HCT116 (cell line): ENCODE measurements at regions not wholly inside any gene's neighbourhood (a gene's known extent, or its start where the extent isn't known, plus 50 kb on each side); places are given as distances from the start of the nearest gene placed in this dataset.

Experiments used
- ATAC-seq: fragments of 200-7000 bp; cut with Tn5 transposase; 2 replicates; pipeline ENCODE4 v1.9.1; 2020; ENCODE audit warnings: mild to moderate bottlenecking, moderate library complexity
- BruUV-seq: library from RNA; stranded (reverse); fragments of 400-500 nt; replicated peaks from 2 replicates; lab custom pipeline; 2021; lab: Mats Ljungman, UMichigan
- CTCF ChIA-PET: fragments of 300-600 bp; sonication (Branson Sonifier 250); formaldehyde crosslinking; loops from one replicate; lab custom pipeline; 2021; ENCODE audit warnings: antibody characterized with exemption; lab: Charles Lee
- POLR2A ChIA-PET: fragments of 300-600, 350-600 bp; sonication (Branson Sonifier 250); formaldehyde crosslinking; loops from one replicate; lab custom pipeline; 2021; ENCODE audit warnings: antibody characterized with exemption; lab: Charles Lee
- RAD21 ChIA-PET, 2 experiments: fragments of 300-600 bp; sonication (Branson Sonifier 250); formaldehyde crosslinking; loops; one replicate each; lab custom pipeline; 2023; ENCODE audit warnings: low total read pairs in 2 of 2; ENCODE audit not compliant: uncharacterized antibody in 2 of 2, unreplicated experiment in 2 of 2, low non-redundant PET in 1 of 2; lab: Charles Lee
- DNase-seq: peaks from one replicate; pipeline ENCODE4 v3.0.0-alpha.2; 2010; ENCODE audit warnings: low read depth, low spot score
- H2AFZ ChIP-seq: fragments of 200-600 bp; shearing (Covaris generic), sonication (generic); 2 replicates; pipeline ENCODE4 v1.6.1; 2017; ENCODE audit warnings: low read depth, mixed run types, mixed read lengths, antibody characterized with exemption, low read length; ENCODE audit not compliant: poor library complexity, severe bottlenecking
- H3K27ac ChIP-seq: 2 replicates; pipeline ENCODE4 v1.5.1; 2012; ENCODE audit warnings: low read depth, low read length
- H3K27me3 ChIP-seq: fragments of 200-600 bp; sonication (generic); 2 replicates; pipeline ENCODE4 v1.6.1; 2016; ENCODE audit warnings: mixed run types, low read length, mixed read lengths; ENCODE audit not compliant: insufficient read depth
- H3K36me3 ChIP-seq, 2 experiments: fragments of 200-500 bp in 1 of 2; fragments of 200-600 bp in 1 of 2; sonication (Bioruptor generic) in 1 of 2; sonication (generic) in 1 of 2; 2 replicates each; pipeline versions ENCODE4 v1.5.1 to v1.6.1; 2014 to 2016; ENCODE audit warnings: low read length in 2 of 2, inconsistent platforms in 1 of 2, mixed read lengths in 1 of 2, mixed run types in 1 of 2; ENCODE audit not compliant: insufficient read depth in 2 of 2, control insufficient read depth in 1 of 2
- H3K4me1 ChIP-seq, 2 experiments: fragments of 200-600 bp in 1 of 2; sonication (generic) in 1 of 2; 2 replicates each; pipeline versions ENCODE4 v1.5.1 to v1.6.1; 2012 to 2017; ENCODE audit warnings: low read length in 2 of 2, inconsistent platforms in 1 of 2, mild to moderate bottlenecking in 1 of 2, mixed read lengths in 1 of 2, mixed run types in 1 of 2, moderate library complexity in 1 of 2; ENCODE audit not compliant: insufficient read depth in 2 of 2, control insufficient read depth in 1 of 2
- H3K4me2 ChIP-seq: fragments of 200-600 bp; sonication (generic); 2 replicates; pipeline ENCODE4 v1.6.1; 2017; ENCODE audit warnings: mixed run types, low read length, mixed read lengths
- H3K4me3 ChIP-seq, 2 experiments: fragments of 200-600 bp in 1 of 2; sonication (generic) in 1 of 2; replicated peaks in 1 of 2; 2 replicates each; pipeline ENCODE4 v1.5.1; 2011 to 2016; ENCODE audit warnings: low read length in 2 of 2, control low read depth in 1 of 2, low read depth in 1 of 2, mild to moderate bottlenecking in 1 of 2, mixed read lengths in 1 of 2, mixed run types in 1 of 2
- H3K79me2 ChIP-seq: fragments of 200-600 bp; sonication (generic); 2 replicates; pipeline ENCODE4 v1.6.1; 2017; ENCODE audit warnings: mild to moderate bottlenecking, mixed run types, low read length, moderate library complexity, mixed read lengths; ENCODE audit not compliant: insufficient read depth
- H3K9ac ChIP-seq: fragments of 200-600 bp; sonication (generic); 2 replicates; pipeline ENCODE4 v1.6.1; 2016; ENCODE audit warnings: low read length, mixed read lengths
- H3K9me2 ChIP-seq: fragments of 200-600 bp; sonication (generic), shearing (Covaris generic); 2 replicates; pipeline ENCODE4 v1.6.1; 2017; ENCODE audit warnings: mixed run types, mild to moderate bottlenecking, moderate library complexity; ENCODE audit not compliant: insufficient read depth
- H3K9me3 ChIP-seq, 2 experiments: fragments of 200-500 bp in 1 of 2; fragments of 200-600 bp in 1 of 2; sonication (Bioruptor generic) in 1 of 2; sonication (generic) in 1 of 2; 2 replicates each; pipeline ENCODE4 v1.6.1; 2014 to 2017; ENCODE audit warnings: low read length in 2 of 2, mixed read lengths in 2 of 2, inconsistent platforms in 1 of 2, low read depth in 1 of 2, mild to moderate bottlenecking in 1 of 2, mixed run types in 1 of 2, moderate library complexity in 1 of 2; ENCODE audit not compliant: control insufficient read depth in 1 of 2, insufficient read depth in 1 of 2
- H4K20me1 ChIP-seq: fragments of 200-600 bp; sonication (generic), shearing (Covaris generic); 2 replicates; pipeline ENCODE4 v1.6.1; 2017; ENCODE audit warnings: mixed run types, mild to moderate bottlenecking, moderate library complexity; ENCODE audit not compliant: insufficient read depth
- CBX3 ChIP-seq: IDR thresholded peaks from 2 replicates; pipeline ENCODE4 v1.6.1; 2012; ENCODE audit warnings: low read depth
- CEBPB ChIP-seq: IDR thresholded peaks from 2 replicates; pipeline ENCODE4 v1.6.1; 2012; ENCODE audit warnings: low read depth
- EGR1 ChIP-seq: IDR thresholded peaks from 2 replicates; pipeline ENCODE4 v1.6.1; 2012; ENCODE audit warnings: low read depth
- ELF1 ChIP-seq: IDR thresholded peaks from 2 replicates; pipeline ENCODE4 v1.6.1; 2012; ENCODE audit warnings: low read depth, borderline replicate concordance
- EZH2 ChIP-seq: fragments of 200-600 bp; sonication (generic); IDR thresholded peaks from 2 replicates; pipeline ENCODE4 v1.6.1; 2017; ENCODE audit warnings: antibody characterized with exemption, mixed run types
- FOSL1 ChIP-seq: IDR thresholded peaks from 2 replicates; pipeline ENCODE4 v1.6.1; 2012; ENCODE audit warnings: low read depth
- JUND ChIP-seq: IDR thresholded peaks from 2 replicates; pipeline ENCODE4 v1.6.1; 2012
- POLR2A ChIP-seq: IDR thresholded peaks from 2 replicates; pipeline ENCODE4 v1.7.0; 2011; ENCODE audit warnings: borderline replicate concordance; ENCODE audit not compliant: insufficient read depth, insufficient read length; ENCODE audit errors: extremely low read depth
- POLR2AphosphoS5 ChIP-seq: IDR thresholded peaks from 2 replicates; pipeline ENCODE4 v1.6.1; 2011; ENCODE audit warnings: mild to moderate bottlenecking, low read depth, low read length, moderate library complexity
- RAD21 ChIP-seq: IDR thresholded peaks from 2 replicates; pipeline ENCODE4 v1.6.1; 2012; ENCODE audit warnings: low read depth, mild to moderate bottlenecking
- SIN3A ChIP-seq: IDR thresholded peaks from 2 replicates; pipeline ENCODE4 v1.6.1; 2012; ENCODE audit warnings: low read depth
- SP1 ChIP-seq: IDR thresholded peaks from 2 replicates; pipeline ENCODE4 v1.6.1; 2012; ENCODE audit warnings: low read depth
- SRF ChIP-seq: IDR thresholded peaks from 2 replicates; pipeline ENCODE4 v1.6.1; 2012; ENCODE audit warnings: low read depth
- YY1 ChIP-seq: IDR thresholded peaks from 2 replicates; pipeline ENCODE4 v1.6.1; 2011; ENCODE audit warnings: low read length, low read depth, moderate library complexity, mild to moderate bottlenecking; ENCODE audit not compliant: insufficient replicate concordance; ENCODE audit errors: extremely low read depth
- ZFX ChIP-seq: fragments of 450-650 bp; IDR thresholded peaks from 2 replicates; pipeline ENCODE4 v1.6.1; 2017
- ZNF274 ChIP-seq: fragments of 200-500 bp; sonication (Bioruptor generic); IDR thresholded peaks from 2 replicates; pipeline ENCODE4 v1.6.1; 2014; ENCODE audit warnings: mild to moderate bottlenecking, low read depth, low read length, inconsistent platforms
- intact Hi-C: fragments of 100-400 bp; cut with micrococcal nuclease; formaldehyde crosslinking; loops from 2 replicates; pipeline ENCODE4 v1.10.0; 2022
- TF ChIP-seq, protein P1 (sequence below), 3 experiments: fragments of 200-600 bp in 1 of 3; sonication (generic) in 1 of 3; IDR thresholded peaks in 2 of 3; conservative IDR thresholded peaks in 1 of 3; 2 replicates each; pipeline ENCODE4 v1.5.1; 2012 to 2017; ENCODE audit warnings: low read depth in 2 of 3, low read length in 2 of 3, antibody characterized with exemption in 1 of 3, borderline replicate concordance in 1 of 3, control low read depth in 1 of 3, mild to moderate bottlenecking in 1 of 3, mixed read lengths in 1 of 3, mixed run types in 1 of 3, moderate library complexity in 1 of 3; ENCODE audit not compliant: insufficient read depth in 1 of 3
- TF ChIP-seq, protein P2 (sequence below): IDR thresholded peaks from 2 replicates; pipeline ENCODE4 v1.6.1; 2012; ENCODE audit warnings: low read depth
- TF ChIP-seq, protein P3 (sequence below): IDR thresholded peaks from 2 replicates; pipeline ENCODE4 v1.6.1; 2012

DNA sequence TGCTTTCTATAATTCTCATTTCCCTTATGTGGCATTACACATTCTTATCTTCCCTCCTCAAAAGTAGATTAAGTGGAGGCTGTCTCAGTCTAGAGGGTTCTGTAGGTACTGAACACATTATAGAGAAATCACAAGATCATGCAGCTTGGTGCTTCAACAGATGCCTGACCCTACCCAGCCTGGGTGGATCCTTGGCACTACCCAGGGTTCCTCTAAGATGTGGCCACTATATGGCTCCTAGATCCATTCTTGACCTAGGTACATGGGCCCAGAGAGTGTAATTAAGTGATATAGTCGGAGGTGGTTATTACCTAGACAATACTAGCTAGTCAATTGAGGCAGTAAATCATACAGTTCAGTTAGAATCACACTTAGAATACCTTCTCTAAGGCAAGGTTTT, 213.9 kb downstream of the AKAP7 start:
- H3K4me1 ChIP-seq, result no peaks in the 10 kb centered on the region
- DNase-seq (no peak), ATAC-seq (no peak)
- no peak overlapping the region for H3K4me2 ChIP-seq
- ChIA-PET RAD21 (no interaction called here), CTCF (no interaction called here), POLR2A (no interaction called here)
- H3K9me2 ChIP-seq, result no peaks in the 10 kb centered on the region
- H3K9ac ChIP-seq, result no peak overlapping the region
- no peaks in the 10 kb centered on the region for H4K20me1 ChIP-seq
- H3K4me3 ChIP-seq, result no peak overlapping the region
- no peaks in the 10 kb centered on the region for H3K9me3 ChIP-seq
- no peak overlapping the region for H2AFZ ChIP-seq
- BruUV-seq, result no TSS peak
- H3K79me2 ChIP-seq, result no peaks in the 10 kb centered on the region
- no peak overlapping the region for H3K27ac ChIP-seq
- no peaks in the 10 kb centered on the region for H3K27me3 ChIP-seq
- no peak for TF ChIP-seq ELF1
- no peaks in the 10 kb centered on the region for H3K36me3 ChIP-seq
- intact Hi-C loops, result no loop called here

DNA sequence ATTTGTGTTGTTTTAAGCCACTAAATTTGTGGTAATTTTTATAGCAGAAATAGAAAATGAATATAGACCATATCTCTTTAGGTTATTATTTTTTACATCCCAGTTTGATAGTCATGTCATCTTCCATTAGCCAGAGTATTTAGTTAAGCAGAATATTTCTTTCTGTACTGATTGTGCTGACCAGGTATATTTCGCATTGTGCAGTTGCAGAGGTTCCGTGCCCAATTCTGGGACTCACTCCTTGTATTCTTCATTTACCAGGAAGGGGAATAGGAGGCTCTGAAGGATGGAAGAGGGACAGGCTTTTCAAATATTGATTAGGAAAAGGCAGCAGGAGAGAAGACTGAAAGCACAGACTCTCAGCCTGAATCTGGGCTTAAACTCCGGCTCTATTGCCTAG, 217.8 kb downstream of the AKAP7 start:
- intact Hi-C loops, result no loop called here
- H4K20me1 ChIP-seq, result no peaks in the 10 kb centered on the region
- CTCF ChIA-PET, result no interaction called here
- no peak for DNase-seq
- H3K4me1 ChIP-seq, result no peaks in the 10 kb centered on the region
- TF ChIP-seq EZH2 (no peak), SP1 (no peak), ELF1 (no peak), JUND (no peak), YY1 (no peak), SIN3A (no peak), ZNF274 (no peak), CBX3 (no peak), EGR1 (no peak), POLR2A (no peak), POLR2AphosphoS5 (no peak), ZFX (no peak), RAD21 (no peak), FOSL1 (no peak), CEBPB (no peak), SRF (no peak)
- TF ChIP-seq, protein P1, sequence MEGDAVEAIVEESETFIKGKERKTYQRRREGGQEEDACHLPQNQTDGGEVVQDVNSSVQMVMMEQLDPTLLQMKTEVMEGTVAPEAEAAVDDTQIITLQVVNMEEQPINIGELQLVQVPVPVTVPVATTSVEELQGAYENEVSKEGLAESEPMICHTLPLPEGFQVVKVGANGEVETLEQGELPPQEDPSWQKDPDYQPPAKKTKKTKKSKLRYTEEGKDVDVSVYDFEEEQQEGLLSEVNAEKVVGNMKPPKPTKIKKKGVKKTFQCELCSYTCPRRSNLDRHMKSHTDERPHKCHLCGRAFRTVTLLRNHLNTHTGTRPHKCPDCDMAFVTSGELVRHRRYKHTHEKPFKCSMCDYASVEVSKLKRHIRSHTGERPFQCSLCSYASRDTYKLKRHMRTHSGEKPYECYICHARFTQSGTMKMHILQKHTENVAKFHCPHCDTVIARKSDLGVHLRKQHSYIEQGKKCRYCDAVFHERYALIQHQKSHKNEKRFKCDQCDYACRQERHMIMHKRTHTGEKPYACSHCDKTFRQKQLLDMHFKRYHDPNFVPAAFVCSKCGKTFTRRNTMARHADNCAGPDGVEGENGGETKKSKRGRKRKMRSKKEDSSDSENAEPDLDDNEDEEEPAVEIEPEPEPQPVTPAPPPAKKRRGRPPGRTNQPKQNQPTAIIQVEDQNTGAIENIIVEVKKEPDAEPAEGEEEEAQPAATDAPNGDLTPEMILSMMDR (IDR thresholded peaks at IDR 0.05 in 2 of 3, conservative IDR thresholded peaks at IDR 0.05 in 1 of 3; ENCODE audit: borderline replicate concordance in 1 of 3, insufficient read depth in 1 of 3, low read depth in 2 of 3, low read length in 2 of 3), result no peak
- TF ChIP-seq, protein P2, sequence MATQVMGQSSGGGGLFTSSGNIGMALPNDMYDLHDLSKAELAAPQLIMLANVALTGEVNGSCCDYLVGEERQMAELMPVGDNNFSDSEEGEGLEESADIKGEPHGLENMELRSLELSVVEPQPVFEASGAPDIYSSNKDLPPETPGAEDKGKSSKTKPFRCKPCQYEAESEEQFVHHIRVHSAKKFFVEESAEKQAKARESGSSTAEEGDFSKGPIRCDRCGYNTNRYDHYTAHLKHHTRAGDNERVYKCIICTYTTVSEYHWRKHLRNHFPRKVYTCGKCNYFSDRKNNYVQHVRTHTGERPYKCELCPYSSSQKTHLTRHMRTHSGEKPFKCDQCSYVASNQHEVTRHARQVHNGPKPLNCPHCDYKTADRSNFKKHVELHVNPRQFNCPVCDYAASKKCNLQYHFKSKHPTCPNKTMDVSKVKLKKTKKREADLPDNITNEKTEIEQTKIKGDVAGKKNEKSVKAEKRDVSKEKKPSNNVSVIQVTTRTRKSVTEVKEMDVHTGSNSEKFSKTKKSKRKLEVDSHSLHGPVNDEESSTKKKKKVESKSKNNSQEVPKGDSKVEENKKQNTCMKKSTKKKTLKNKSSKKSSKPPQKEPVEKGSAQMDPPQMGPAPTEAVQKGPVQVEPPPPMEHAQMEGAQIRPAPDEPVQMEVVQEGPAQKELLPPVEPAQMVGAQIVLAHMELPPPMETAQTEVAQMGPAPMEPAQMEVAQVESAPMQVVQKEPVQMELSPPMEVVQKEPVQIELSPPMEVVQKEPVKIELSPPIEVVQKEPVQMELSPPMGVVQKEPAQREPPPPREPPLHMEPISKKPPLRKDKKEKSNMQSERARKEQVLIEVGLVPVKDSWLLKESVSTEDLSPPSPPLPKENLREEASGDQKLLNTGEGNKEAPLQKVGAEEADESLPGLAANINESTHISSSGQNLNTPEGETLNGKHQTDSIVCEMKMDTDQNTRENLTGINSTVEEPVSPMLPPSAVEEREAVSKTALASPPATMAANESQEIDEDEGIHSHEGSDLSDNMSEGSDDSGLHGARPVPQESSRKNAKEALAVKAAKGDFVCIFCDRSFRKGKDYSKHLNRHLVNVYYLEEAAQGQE, result no peak
- TF ChIP-seq, protein P3, sequence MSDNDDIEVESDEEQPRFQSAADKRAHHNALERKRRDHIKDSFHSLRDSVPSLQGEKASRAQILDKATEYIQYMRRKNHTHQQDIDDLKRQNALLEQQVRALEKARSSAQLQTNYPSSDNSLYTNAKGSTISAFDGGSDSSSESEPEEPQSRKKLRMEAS, result no peak
- TF ChIP-seq, all 23 proteins: peak for 0
- no peak overlapping the region for H3K4me3 ChIP-seq
- ATAC-seq, result no peak
- BruUV-seq, result no TSS peak
- RAD21 ChIA-PET, result no interaction called here
- H3K79me2 ChIP-seq, result no peaks in the 10 kb centered on the region
- no peak overlapping the region for H3K27ac ChIP-seq
- H2AFZ ChIP-seq, result no peak overlapping the region
- H3K27me3 ChIP-seq, result no peaks in the 10 kb centered on the region
- H3K36me3 ChIP-seq, result no peaks in the 10 kb centered on the region
- H3K4me2 ChIP-seq, result no peak overlapping the region
- H3K9me2 ChIP-seq, result no peaks in the 10 kb centered on the region
- no peaks in the 10 kb centered on the region for H3K9me3 ChIP-seq
- POLR2A ChIA-PET, result no interaction called here
- H3K9ac ChIP-seq, result no peak overlapping the region
